Stomach (tissue), 4 donors: ENCODE measurements at regions not wholly inside any gene's neighbourhood (a gene's known extent, or its start where the extent isn't known, plus 50 kb on each side); places are given as distances from the start of the nearest gene placed in this dataset.

ENCODE experiments used
- CTCF ChIP-seq, 7 experiments: fragments of 450-650 bp in 4 of 7; fragments of 200-600 bp in 3 of 7; sonication (generic) in 3 of 7; IDR thresholded peaks; one replicate each; pipeline ENCODE4 v1.5.1; 2016 to 2019; ENCODE audit warnings: antibody characterized with exemption in 7 of 7, control low read depth in 2 of 7, mild to moderate bottlenecking in 1 of 7
- EP300 ChIP-seq: sonication (generic); formaldehyde crosslinking; IDR thresholded peaks from one replicate; pipeline ENCODE4 v1.6.1; 2017; ENCODE audit warnings: antibody characterized with exemption
- POLR2A ChIP-seq, 4 donors: fragments of 450-650 bp; IDR thresholded peaks; one replicate each; pipeline ENCODE4 v1.6.1; 2016; ENCODE audit warnings: antibody characterized with exemption in 4 of 4, control low read depth in 2 of 4, mild to moderate bottlenecking in 1 of 4, moderate library complexity in 1 of 4
- POLR2AphosphoS5 ChIP-seq, 3 donors: sonication (generic); formaldehyde crosslinking; IDR thresholded peaks; one replicate each; pipeline ENCODE4 v1.6.1; 2016; ENCODE audit warnings: antibody characterized with exemption in 3 of 3

GRCh38 chr15:85979929-85980328 lies 99.7 kb upstream of the AGBL1 start:
- TF ChIP-seq CTCF (IDR thresholded peaks at IDR 0.05) (no peak), EP300 (no peak), POLR2AphosphoS5 (IDR thresholded peaks at IDR 0.05) (no peak), POLR2A (IDR thresholded peaks at IDR 0.05) (no peak)
